ENCODE measurements at regions not wholly inside any gene's neighbourhood (a gene's known extent, or its start where the extent isn't known, plus 50 kb on each side); places are given as distances from the start of the nearest gene placed in this dataset.

GRCh38 chr18:64699081-64699480, 550.2 kb upstream of the LINC00305 start:
- ATAC-seq = no peak
- TF ChIP-seq GLIS3 (CRISPR knock-in tag; IDR thresholded peaks at IDR 0.05) = no peak
- TF ChIP-seq ESRRG (CRISPR knock-in tag; IDR thresholded peaks at IDR 0.05) = no peak
- TF ChIP-seq, protein P1, sequence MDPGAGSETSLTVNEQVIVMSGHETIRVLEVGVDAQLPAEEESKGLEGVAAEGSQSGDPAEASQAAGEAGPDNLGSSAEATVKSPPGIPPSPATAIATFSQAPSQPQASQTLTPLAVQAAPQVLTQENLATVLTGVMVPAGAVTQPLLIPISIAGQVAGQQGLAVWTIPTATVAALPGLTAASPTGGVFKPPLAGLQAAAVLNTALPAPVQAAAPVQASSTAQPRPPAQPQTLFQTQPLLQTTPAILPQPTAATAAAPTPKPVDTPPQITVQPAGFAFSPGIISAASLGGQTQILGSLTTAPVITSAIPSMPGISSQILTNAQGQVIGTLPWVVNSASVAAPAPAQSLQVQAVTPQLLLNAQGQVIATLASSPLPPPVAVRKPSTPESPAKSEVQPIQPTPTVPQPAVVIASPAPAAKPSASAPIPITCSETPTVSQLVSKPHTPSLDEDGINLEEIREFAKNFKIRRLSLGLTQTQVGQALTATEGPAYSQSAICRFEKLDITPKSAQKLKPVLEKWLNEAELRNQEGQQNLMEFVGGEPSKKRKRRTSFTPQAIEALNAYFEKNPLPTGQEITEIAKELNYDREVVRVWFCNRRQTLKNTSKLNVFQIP (CRISPR knock-in tag; IDR thresholded peaks at IDR 0.05; ENCODE audit: borderline replicate concordance, low read depth) = no peak
- no peak for TF ChIP-seq ZNF565 (CRISPR knock-in tag; conservative IDR thresholded peaks at IDR 0.05; ENCODE audit: low read depth)
- no peak for TF ChIP-seq ISL1 (CRISPR knock-in tag; IDR thresholded peaks at IDR 0.05)
- TF ChIP-seq ZNF70 (CRISPR knock-in tag; IDR thresholded peaks at IDR 0.05) = no peak
- TF ChIP-seq TCF4 (CRISPR knock-in tag; IDR thresholded peaks at IDR 0.05; ENCODE audit: borderline replicate concordance) = no peak
- no peak for TF ChIP-seq ARNTL (CRISPR knock-in tag; IDR thresholded peaks at IDR 0.05; ENCODE audit: borderline replicate concordance, low read depth)
- no peak for TF ChIP-seq RARB (CRISPR knock-in tag; IDR thresholded peaks at IDR 0.05)
- TF ChIP-seq, protein P2, sequence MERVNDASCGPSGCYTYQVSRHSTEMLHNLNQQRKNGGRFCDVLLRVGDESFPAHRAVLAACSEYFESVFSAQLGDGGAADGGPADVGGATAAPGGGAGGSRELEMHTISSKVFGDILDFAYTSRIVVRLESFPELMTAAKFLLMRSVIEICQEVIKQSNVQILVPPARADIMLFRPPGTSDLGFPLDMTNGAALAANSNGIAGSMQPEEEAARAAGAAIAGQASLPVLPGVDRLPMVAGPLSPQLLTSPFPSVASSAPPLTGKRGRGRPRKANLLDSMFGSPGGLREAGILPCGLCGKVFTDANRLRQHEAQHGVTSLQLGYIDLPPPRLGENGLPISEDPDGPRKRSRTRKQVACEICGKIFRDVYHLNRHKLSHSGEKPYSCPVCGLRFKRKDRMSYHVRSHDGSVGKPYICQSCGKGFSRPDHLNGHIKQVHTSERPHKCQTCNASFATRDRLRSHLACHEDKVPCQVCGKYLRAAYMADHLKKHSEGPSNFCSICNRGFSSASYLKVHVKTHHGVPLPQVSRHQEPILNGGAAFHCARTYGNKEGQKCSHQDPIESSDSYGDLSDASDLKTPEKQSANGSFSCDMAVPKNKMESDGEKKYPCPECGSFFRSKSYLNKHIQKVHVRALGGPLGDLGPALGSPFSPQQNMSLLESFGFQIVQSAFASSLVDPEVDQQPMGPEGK (CRISPR knock-in tag; IDR thresholded peaks at IDR 0.05; ENCODE audit: borderline replicate concordance) = no peak
- TF ChIP-seq BACH2 (CRISPR knock-in tag; IDR thresholded peaks at IDR 0.05; ENCODE audit: borderline replicate concordance) = no peak
- TF ChIP-seq CSRNP3 (CRISPR knock-in tag; IDR thresholded peaks at IDR 0.05) = no peak
- no peak for TF ChIP-seq TSHZ2 (CRISPR knock-in tag; IDR thresholded peaks at IDR 0.05)
- no peak for TF ChIP-seq OSR1 (CRISPR knock-in tag; IDR thresholded peaks at IDR 0.05)
- no peak for TF ChIP-seq CSDC2 (CRISPR knock-in tag; IDR thresholded peaks at IDR 0.05)

DNA sequence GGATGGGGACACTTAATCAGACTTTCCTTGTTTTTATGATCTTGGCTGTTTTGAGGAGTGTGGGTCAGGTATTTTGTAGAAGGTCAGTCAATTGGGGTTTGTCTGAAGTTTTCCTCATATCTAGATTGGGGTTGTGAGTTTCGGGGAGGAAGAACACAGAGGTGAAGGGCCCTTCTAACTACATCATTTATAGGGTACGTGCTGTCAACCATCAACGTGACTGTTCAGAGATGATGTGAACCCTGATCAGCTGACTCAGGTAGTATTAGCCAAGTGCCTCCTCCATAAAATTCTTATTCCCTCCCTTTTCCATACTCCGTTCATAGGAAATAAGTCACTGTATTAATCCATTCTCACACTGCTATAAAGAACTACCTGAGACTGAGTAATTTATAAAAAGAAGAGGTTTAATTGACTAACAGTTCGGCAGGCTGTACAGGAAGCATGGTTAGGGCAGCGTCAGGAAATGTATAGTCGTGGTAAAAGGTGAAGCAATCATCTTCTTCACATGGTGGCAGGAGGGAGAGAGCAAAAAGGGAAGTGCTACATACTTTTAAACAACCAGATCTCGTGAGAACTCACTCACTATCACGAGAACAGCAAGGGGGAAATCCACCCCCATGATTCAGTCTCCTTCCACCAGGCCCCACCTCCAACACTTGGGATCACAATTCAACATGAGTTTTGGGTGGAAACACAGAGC, 547.1 kb upstream of the LINC00305 start:
- ATAC-seq = no peak
- no peak for TF ChIP-seq GLIS3 (CRISPR knock-in tag; IDR thresholded peaks at IDR 0.05)
- no peak for TF ChIP-seq CSDC2 (CRISPR knock-in tag; IDR thresholded peaks at IDR 0.05)
- TF ChIP-seq ESRRG (CRISPR knock-in tag; IDR thresholded peaks at IDR 0.05) = no peak

- TF ChIP-seq CREB5 (CRISPR knock-in tag; IDR thresholded peaks at IDR 0.05; ENCODE audit: low read depth) = no peak
- TF ChIP-seq, protein P1 (CRISPR knock-in tag; IDR thresholded peaks at IDR 0.05; ENCODE audit: borderline replicate concordance, low read depth) = no peak
Observed at GRCh38 chr18:64693766-64694165, 544.9 kb upstream of the LINC00305 start.

More at GRCh38 chr18:64693766-64694165, 544.9 kb upstream of the LINC00305 start:
- ATAC-seq = no peak
